HUES6 (cell line): ENCODE measurements at regions not wholly inside any gene's neighbourhood (a gene's known extent, or its start where the extent isn't known, plus 50 kb on each side); places are given as distances from the start of the nearest gene placed in this dataset.
"Not testable (repeated sequence)": the region's sequence is repeated elsewhere in the genome, so short reads cannot be mapped to it uniquely, and the experiment has no call there.

Experiments used
- H3K27ac ChIP-seq: 2 replicates; pipeline ENCODE4 v1.7.0; 2013; ENCODE audit warnings: low read depth, mild to moderate bottlenecking, low read length, inconsistent platforms
- H3K27me3 ChIP-seq: 2 replicates; pipeline ENCODE4 v1.6.1; 2013; ENCODE audit warnings: low read length; ENCODE audit not compliant: control insufficient read depth, insufficient read depth
- H3K36me3 ChIP-seq: 2 replicates; pipeline ENCODE4 v1.6.1; 2013; ENCODE audit warnings: low read length; ENCODE audit not compliant: control insufficient read depth, insufficient read depth
- H3K4me1 ChIP-seq: 2 replicates; pipeline ENCODE4 v1.6.1; 2013; ENCODE audit warnings: low read length; ENCODE audit not compliant: control insufficient read depth, insufficient read depth
- H3K4me3 ChIP-seq: 2 replicates; pipeline ENCODE4 v1.5.1; 2013; ENCODE audit warnings: low read depth, low read length
- H3K9ac ChIP-seq: one replicate; pipeline ENCODE4 v1.6.1; 2013; ENCODE audit warnings: mild to moderate bottlenecking, low read length
- H3K9me3 ChIP-seq: 2 replicates; pipeline ENCODE4 v1.6.1; 2013; ENCODE audit warnings: low read depth, low read length; ENCODE audit not compliant: control insufficient read depth, insufficient read depth

- not testable (repeated sequence) for H3K36me3 ChIP-seq, H3K9ac ChIP-seq, H3K9me3 ChIP-seq, H3K27me3 ChIP-seq, H3K4me1 ChIP-seq, H3K27ac ChIP-seq, H3K4me3 ChIP-seq
Observed at GRCh38 chr16:29300030-29300491, 106.5 kb downstream of the NPIPB11 start.

- H3K4me3 ChIP-seq, H3K4me1 ChIP-seq, H3K27me3 ChIP-seq, H3K9ac ChIP-seq, H3K27ac ChIP-seq, H3K36me3 ChIP-seq, H3K9me3 ChIP-seq: not testable (repeated sequence)
Observed at GRCh38 chr16:29298997-29299396, 107.5 kb downstream of the NPIPB11 start.

GRCh38 chr16:29298307-29298706 is 108.2 kb downstream of the NPIPB11 start:
- not testable (repeated sequence) for H3K27me3 ChIP-seq, H3K4me1 ChIP-seq

GRCh38 chr16:29297809-29298177 is 108.7 kb downstream of the NPIPB11 start:
- not testable (repeated sequence) for H3K36me3 ChIP-seq, H3K4me3 ChIP-seq

More at GRCh38 chr16:29298307-29298706, 108.2 kb downstream of the NPIPB11 start:
- not testable (repeated sequence) for H3K36me3 ChIP-seq, H3K9ac ChIP-seq, H3K4me3 ChIP-seq, H3K9me3 ChIP-seq, H3K27ac ChIP-seq

DNA sequence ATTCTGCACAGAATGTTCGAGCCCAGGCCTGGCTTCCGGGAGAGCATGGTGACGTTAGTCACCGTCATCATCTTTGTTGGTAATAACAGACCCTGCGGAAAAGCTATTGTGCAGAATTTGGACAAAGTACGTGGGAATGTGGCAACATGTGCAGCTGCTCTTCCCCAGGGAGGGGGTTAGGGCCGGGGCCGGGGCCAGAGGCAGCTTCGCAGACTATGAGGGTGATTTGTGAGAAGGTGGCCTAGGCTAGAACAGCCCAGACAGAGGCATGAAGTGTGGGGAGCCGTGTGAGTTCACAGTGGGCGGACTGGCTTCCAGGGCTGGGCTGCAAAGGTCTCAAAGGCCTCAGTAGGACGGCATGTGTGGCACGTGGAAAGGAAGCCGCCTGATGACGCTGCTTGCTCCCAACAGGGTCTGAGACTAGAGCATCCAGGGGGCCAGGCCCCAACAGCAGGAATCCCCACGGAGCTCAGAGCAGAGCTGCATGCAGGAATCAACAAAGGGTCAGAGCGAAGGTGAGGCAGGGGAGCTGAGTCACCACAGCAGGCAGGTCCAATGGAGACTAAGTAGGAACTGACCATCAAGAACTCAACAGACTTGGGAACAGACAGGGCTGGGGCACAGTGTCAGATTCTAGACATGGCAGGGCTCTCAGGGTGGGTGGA is 109.2 kb downstream of the NPIPB11 start:
- H3K27me3 ChIP-seq, H3K36me3 ChIP-seq: not testable (repeated sequence)

More at GRCh38 chr16:29297809-29298177, 108.7 kb downstream of the NPIPB11 start:
- not testable (repeated sequence) for H3K27ac ChIP-seq, H3K9ac ChIP-seq, H3K9me3 ChIP-seq, H3K27me3 ChIP-seq, H3K4me1 ChIP-seq

GRCh38 chr16:29296176-29296575 is 110.3 kb downstream of the NPIPB11 start:
- not testable (repeated sequence) for H3K36me3 ChIP-seq, H3K27ac ChIP-seq, H3K4me3 ChIP-seq, H3K9me3 ChIP-seq, H3K27me3 ChIP-seq, H3K4me1 ChIP-seq, H3K9ac ChIP-seq

More for the DNA sequence above, 109.2 kb downstream of the NPIPB11 start:
- H3K4me1 ChIP-seq, H3K27ac ChIP-seq, H3K9me3 ChIP-seq, H3K9ac ChIP-seq, H3K4me3 ChIP-seq: not testable (repeated sequence)

DNA sequence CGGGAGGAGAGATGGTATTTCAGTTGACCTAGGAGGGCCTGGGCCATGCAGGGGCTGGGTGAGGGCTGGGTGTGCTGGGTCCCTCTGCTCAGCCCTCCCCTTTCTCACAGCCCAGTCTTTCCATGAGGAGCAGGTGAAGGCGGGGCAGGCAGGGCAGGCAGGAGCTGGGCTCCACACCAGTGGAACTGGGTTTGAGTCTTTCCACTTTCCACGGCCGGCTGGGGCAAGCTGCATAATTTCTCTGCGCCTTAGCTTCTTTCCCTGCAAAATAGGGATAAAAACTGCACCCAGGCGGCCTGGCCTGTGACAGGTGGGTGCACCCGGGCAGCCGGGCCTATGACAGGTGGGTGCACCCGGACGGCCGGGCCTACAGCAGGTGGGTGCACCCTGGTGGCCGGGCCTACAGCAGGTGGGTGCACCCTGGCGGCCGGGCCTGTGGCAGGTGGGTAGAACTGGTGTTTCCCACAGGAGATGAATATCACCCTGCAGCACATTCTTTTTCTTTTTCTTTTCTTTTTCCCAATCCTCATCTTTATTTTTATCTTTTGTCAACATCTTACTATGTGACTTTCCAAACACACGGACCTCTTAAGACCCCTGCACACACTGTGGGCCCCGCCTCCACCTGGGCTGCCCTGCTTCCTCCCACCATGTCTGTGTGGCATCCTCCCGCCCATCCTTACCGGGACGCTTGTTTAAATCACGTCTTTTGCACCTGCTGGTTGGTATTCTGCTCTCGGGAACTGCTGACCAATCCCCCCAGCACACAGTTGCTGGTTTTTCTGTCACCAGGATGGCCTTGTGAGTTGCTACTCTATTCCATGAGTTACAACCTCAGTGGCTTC is 111.3 kb downstream of the NPIPB11 start:
- H3K4me3 ChIP-seq, result not testable (repeated sequence)

DNA sequence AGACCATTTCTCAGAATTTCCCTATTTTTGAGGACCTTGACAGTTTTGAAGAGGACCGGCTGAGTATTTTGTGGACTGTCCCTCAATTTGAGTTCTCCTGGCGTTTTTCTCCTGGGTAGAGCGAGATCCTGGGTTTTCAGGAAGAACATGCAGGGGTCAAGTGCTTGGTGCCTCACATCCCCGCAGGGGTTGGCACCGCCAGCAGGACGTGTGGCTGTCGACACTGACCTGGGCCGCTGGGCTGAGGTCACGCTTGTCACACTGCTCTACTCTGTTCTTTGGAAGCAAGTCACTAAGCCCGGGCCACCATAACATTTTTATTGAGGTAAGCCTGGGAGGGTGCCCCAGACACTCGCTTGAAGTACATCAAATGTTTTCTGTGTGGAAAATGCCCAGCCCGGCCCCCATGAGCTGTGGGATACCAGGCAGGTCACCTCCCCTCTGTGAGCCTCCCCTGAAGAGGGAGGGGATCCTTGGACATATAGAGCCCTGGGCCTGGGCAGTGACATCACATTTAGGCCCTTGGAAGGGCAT is 112.0 kb downstream of the NPIPB11 start:
- H3K36me3 ChIP-seq, H3K27me3 ChIP-seq, H3K4me3 ChIP-seq, H3K27ac ChIP-seq, H3K9ac ChIP-seq, H3K9me3 ChIP-seq: not testable (repeated sequence)
- peaks cover 10% of the 10 kb centered on the region for H3K4me1 ChIP-seq

More for the DNA sequence above, 111.3 kb downstream of the NPIPB11 start:
- not testable (repeated sequence) for H3K27ac ChIP-seq, H3K27me3 ChIP-seq, H3K36me3 ChIP-seq, H3K9ac ChIP-seq, H3K9me3 ChIP-seq
- H3K4me1 ChIP-seq, result peaks cover 10% of the 10 kb centered on the region

GRCh38 chr16:29293545-29293944 is 113.0 kb downstream of the NPIPB11 start:
- H3K4me3 ChIP-seq, H3K36me3 ChIP-seq, H3K27ac ChIP-seq, H3K27me3 ChIP-seq, H3K9ac ChIP-seq, H3K9me3 ChIP-seq: not testable (repeated sequence)
- peaks cover 10% of the 10 kb centered on the region for H3K4me1 ChIP-seq

DNA sequence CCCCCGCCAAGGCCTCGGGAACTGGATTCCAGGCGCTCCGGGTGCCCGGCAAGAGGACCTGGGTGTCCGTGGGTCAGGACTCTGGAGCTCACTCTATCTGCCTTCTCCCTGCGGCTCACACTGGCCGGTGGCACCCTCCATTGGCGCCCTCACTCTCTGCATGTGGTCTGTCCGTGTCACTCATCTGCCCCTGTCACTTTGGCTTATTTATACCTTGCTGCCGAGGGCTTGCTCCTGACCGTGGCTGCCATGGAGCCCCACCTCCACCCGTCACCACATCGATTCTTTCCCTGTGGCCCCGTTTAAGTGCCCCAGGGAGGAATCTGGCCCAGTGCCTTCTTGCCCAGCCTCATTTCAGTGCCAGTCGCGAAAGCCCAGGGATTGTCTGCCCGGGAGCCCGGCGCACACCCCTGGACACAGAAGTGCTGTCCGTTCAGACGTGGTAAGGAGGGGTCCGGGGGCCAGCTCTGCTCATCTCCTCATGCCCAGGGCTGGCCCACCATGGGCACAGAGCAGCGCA is 113.5 kb downstream of the NPIPB11 start:
- not testable (repeated sequence) for H3K4me3 ChIP-seq, H3K9me3 ChIP-seq, H3K27me3 ChIP-seq, H3K36me3 ChIP-seq, H3K27ac ChIP-seq, H3K9ac ChIP-seq
- H3K4me1 ChIP-seq, result peaks cover 10% of the 10 kb centered on the region
